Activated T-helper 17 cell treated with anti-CD3 and anti-CD28 coated beads, Interleukin-2, amount 50 U/mL, for 72 hours (primary cell): ENCODE measurements at regions not wholly inside any gene's neighbourhood (a gene's known extent, or its start where the extent isn't known, plus 50 kb on each side); places are given as distances from the start of the nearest gene placed in this dataset.
A peak's percentile ranks its signal among the peaks of the same experiment; 100 is the strongest.
"Not testable (repeated sequence)": the region's sequence is repeated elsewhere in the genome, so short reads cannot be mapped to it uniquely, and the experiment has no call there.

Source experiments
- ATAC-seq: fragments of 150-1000 bp; cut with Tn5 transposase; replicated peaks from 2 replicates; pipeline ENCODE4 v1.10.0; 2021; ENCODE audit warnings: mild to moderate bottlenecking, moderate library complexity
- H3K27ac Mint-ChIP-seq: one replicate; pipeline ENCODE4 v1.8.0; 2022; ENCODE audit warnings: mixed read lengths
- H3K27me3 Mint-ChIP-seq: one replicate; pipeline ENCODE4 v1.8.0; 2022; ENCODE audit warnings: mixed read lengths
- H3K36me3 Mint-ChIP-seq: one replicate; pipeline ENCODE4 v1.8.0; 2022; ENCODE audit warnings: low read depth, mild to moderate bottlenecking, mixed read lengths
- H3K4me1 Mint-ChIP-seq: one replicate; pipeline ENCODE4 v1.8.0; 2022; ENCODE audit warnings: mixed read lengths
- H3K4me3 Mint-ChIP-seq: one replicate; pipeline ENCODE4 v1.8.0; 2022; ENCODE audit warnings: mild to moderate bottlenecking, mixed read lengths
- H3K9me3 Mint-ChIP-seq: one replicate; pipeline ENCODE4 v1.8.0; 2022; ENCODE audit warnings: mixed read lengths

- not testable (repeated sequence) for H3K27ac Mint-ChIP-seq, H3K27me3 Mint-ChIP-seq, H3K9me3 Mint-ChIP-seq, ATAC-seq
- Mint-ChIP-seq H3K4me3 (peak overlapping the region; percentile 69), H3K36me3 (peaks cover 57% of the 10 kb centered on the region), H3K4me1 (peaks cover 12% of the 10 kb centered on the region)
Measured at GRCh38 chr1:829932-830331, 93.8 kb upstream of the SAMD11 start.

- Mint-ChIP-seq H3K4me3 (peak overlapping the region; percentile 69), H3K36me3 (peaks cover 58% of the 10 kb centered on the region)
- not testable (repeated sequence) for ATAC-seq, H3K27ac Mint-ChIP-seq, H3K27me3 Mint-ChIP-seq, H3K9me3 Mint-ChIP-seq, H3K4me1 Mint-ChIP-seq
Measured at GRCh38 chr1:830750-831149, 93.0 kb upstream of the SAMD11 start.

GRCh38 chr1:831522-831921 is 92.2 kb upstream of the SAMD11 start:
- no peaks in the 10 kb centered on the region for H3K27me3 Mint-ChIP-seq
- no peak for ATAC-seq
- H3K4me1 Mint-ChIP-seq = peaks cover 6% of the 10 kb centered on the region
- no peaks in the 10 kb centered on the region for H3K9me3 Mint-ChIP-seq
- H3K4me3 Mint-ChIP-seq = no peak overlapping the region
- peaks cover 59% of the 10 kb centered on the region for H3K36me3 Mint-ChIP-seq
- H3K27ac Mint-ChIP-seq = no peak overlapping the region

GRCh38 chr1:832136-832535 is 91.6 kb upstream of the SAMD11 start:
- H3K27ac Mint-ChIP-seq = no peak overlapping the region
- ATAC-seq = no peak
- H3K9me3 Mint-ChIP-seq = no peaks in the 10 kb centered on the region
- H3K4me3 Mint-ChIP-seq = no peak overlapping the region
- H3K27me3 Mint-ChIP-seq = no peaks in the 10 kb centered on the region
- H3K4me1 Mint-ChIP-seq = peaks cover 4% of the 10 kb centered on the region
- peaks cover 61% of the 10 kb centered on the region for H3K36me3 Mint-ChIP-seq

- not testable (repeated sequence) for H3K27me3 Mint-ChIP-seq, H3K4me1 Mint-ChIP-seq, H3K4me3 Mint-ChIP-seq, H3K27ac Mint-ChIP-seq, H3K9me3 Mint-ChIP-seq, ATAC-seq
- H3K36me3 Mint-ChIP-seq = peaks cover 68% of the 10 kb centered on the region
Measured at GRCh38 chr1:833226-833625, 90.5 kb upstream of the SAMD11 start.

GRCh38 chr1:835509-835908 is 88.2 kb upstream of the SAMD11 start:
- not testable (repeated sequence) for ATAC-seq, H3K9me3 Mint-ChIP-seq, H3K27ac Mint-ChIP-seq, H3K4me3 Mint-ChIP-seq, H3K27me3 Mint-ChIP-seq
- H3K36me3 Mint-ChIP-seq = peaks cover 61% of the 10 kb centered on the region
- peaks cover 11% of the 10 kb centered on the region for H3K4me1 Mint-ChIP-seq

GRCh38 chr1:837601-838000 is 86.1 kb upstream of the SAMD11 start:
- H3K4me3 Mint-ChIP-seq, H3K9me3 Mint-ChIP-seq, ATAC-seq, H3K27me3 Mint-ChIP-seq: not testable (repeated sequence)
- Mint-ChIP-seq H3K4me1 (peaks cover 25% of the 10 kb centered on the region), H3K27ac (peak overlapping the region; percentile 73), H3K36me3 (peaks cover 44% of the 10 kb centered on the region)

GRCh38 chr1:838291-838690 is 85.4 kb upstream of the SAMD11 start:
- H3K27ac Mint-ChIP-seq = peak overlapping the region; percentile 73
- H3K4me3 Mint-ChIP-seq, H3K27me3 Mint-ChIP-seq, ATAC-seq, H3K9me3 Mint-ChIP-seq: not testable (repeated sequence)
- H3K4me1 Mint-ChIP-seq = peaks cover 29% of the 10 kb centered on the region
- peaks cover 40% of the 10 kb centered on the region for H3K36me3 Mint-ChIP-seq

- H3K27ac Mint-ChIP-seq = peak overlapping the region; percentile 65
- H3K4me1 Mint-ChIP-seq = peaks cover 38% of the 10 kb centered on the region
- peaks cover 23% of the 10 kb centered on the region for H3K36me3 Mint-ChIP-seq
- peak overlapping the region; percentile 40 for H3K4me3 Mint-ChIP-seq
- peak; percentile 57 for ATAC-seq
- H3K27me3 Mint-ChIP-seq, H3K9me3 Mint-ChIP-seq: not testable (repeated sequence)
Measured at GRCh38 chr1:840592-840991, 83.1 kb upstream of the SAMD11 start.

GRCh38 chr1:841671-842425 is 81.9 kb upstream of the SAMD11 start:
- H3K27me3 Mint-ChIP-seq, H3K9me3 Mint-ChIP-seq: not testable (repeated sequence)
- H3K36me3 Mint-ChIP-seq = peaks cover 18% of the 10 kb centered on the region
- peak overlapping the region; percentile 65 for H3K27ac Mint-ChIP-seq
- peak overlapping the region; percentile 40 for H3K4me3 Mint-ChIP-seq
- peaks cover 38% of the 10 kb centered on the region for H3K4me1 Mint-ChIP-seq
- ATAC-seq = peak; percentile 38

GRCh38 chr1:842799-843198 is 80.9 kb upstream of the SAMD11 start:
- not testable (repeated sequence) for H3K27me3 Mint-ChIP-seq, ATAC-seq, H3K9me3 Mint-ChIP-seq
- Mint-ChIP-seq H3K27ac (peak overlapping the region; percentile 71), H3K36me3 (peaks cover 13% of the 10 kb centered on the region), H3K4me3 (peak overlapping the region; percentile 54), H3K4me1 (peaks cover 38% of the 10 kb centered on the region)

GRCh38 chr1:843946-844345 is 79.8 kb upstream of the SAMD11 start:
- H3K27me3 Mint-ChIP-seq, H3K9me3 Mint-ChIP-seq, H3K36me3 Mint-ChIP-seq: not testable (repeated sequence)
- peak; percentile 7 for ATAC-seq
- Mint-ChIP-seq H3K4me1 (peaks cover 32% of the 10 kb centered on the region), H3K4me3 (peak overlapping the region; percentile 54), H3K27ac (peak overlapping the region; percentile 83)

GRCh38 chr1:844472-845026 is 79.2 kb upstream of the SAMD11 start:
- Mint-ChIP-seq H3K27ac (peak overlapping the region; percentile 83), H3K4me1 (peaks cover 29% of the 10 kb centered on the region), H3K36me3 (peaks cover 6% of the 10 kb centered on the region), H3K9me3 (no peaks in the 10 kb centered on the region), H3K27me3 (no peaks in the 10 kb centered on the region), H3K4me3 (peak overlapping the region; percentile 54)
- ATAC-seq = peak; percentile 42

- H3K4me3 Mint-ChIP-seq, H3K36me3 Mint-ChIP-seq, H3K27ac Mint-ChIP-seq, ATAC-seq, H3K27me3 Mint-ChIP-seq, H3K9me3 Mint-ChIP-seq: not testable (repeated sequence)
- H3K4me1 Mint-ChIP-seq = peaks cover 25% of the 10 kb centered on the region
Measured at GRCh38 chr1:845641-846040, 78.1 kb upstream of the SAMD11 start.

- H3K27me3 Mint-ChIP-seq, ATAC-seq, H3K4me1 Mint-ChIP-seq, H3K4me3 Mint-ChIP-seq, H3K27ac Mint-ChIP-seq, H3K9me3 Mint-ChIP-seq: not testable (repeated sequence)
- H3K36me3 Mint-ChIP-seq = peaks cover 18% of the 10 kb centered on the region
Measured at GRCh38 chr1:849873-850272, 73.8 kb upstream of the SAMD11 start.
